HepG2 (cell line): ENCODE measurements at regions not wholly inside any gene's neighbourhood (a gene's known extent, or its start where the extent isn't known, plus 50 kb on each side); places are given as distances from the start of the nearest gene placed in this dataset.

Experiments
- ATAC-seq: fragments of 200-7000 bp; cut with Tn5 transposase; 3 replicates; pipeline ENCODE4 v1.9.1; 2020; ENCODE audit warnings: mild to moderate bottlenecking, moderate library complexity
- BruUV-seq: library from RNA; stranded (reverse); fragments of 400-500 nt; replicated peaks from 2 replicates; lab custom pipeline; 2021; lab: Mats Ljungman, UMichigan
- CTCF ChIA-PET: fragments of 300-600 bp; formaldehyde crosslinking; extraction: SDS; loops from one replicate; lab custom pipeline; 2021; ENCODE audit warnings: low total read pairs, inconsistent platforms, low intra/inter-chr PET ratio; lab: Yijun Ruan, JAX
- POLR2A ChIA-PET: fragments of 350-600 bp; sonication (Branson Sonifier 250); formaldehyde crosslinking; loops from one replicate; lab custom pipeline; 2020; ENCODE audit warnings: antibody characterized with exemption, inconsistent platforms; lab: Yijun Ruan, JAX
- DNase-seq: peaks from one replicate; pipeline ENCODE4 v3.0.0-alpha.2; 2015; ENCODE audit warnings: low spot score
- FAIRE-seq: peaks from 3 replicates; lab custom pipeline; 2011; peaks lifted over from hg19 to GRCh38; lab: Jason Lieb, UNC
- H2AFZ ChIP-seq: one replicate; pipeline ENCODE4 v1.6.1; 2011; ENCODE audit warnings: low read length, inconsistent platforms
- H3K27ac ChIP-seq: fragments of 300-600 bp; 3 replicates; pipeline ENCODE4 v1.8.0; 2011; ENCODE audit warnings: mixed run types, mild to moderate bottlenecking, mixed read lengths, low read length, inconsistent platforms; ENCODE audit not compliant: insufficient read depth; ENCODE audit errors: extremely low read length
- H3K27me3 ChIP-seq, 2 experiments: fragments of 200-600 bp in 1 of 2; 2 replicates in 1 of 2; 3 replicates in 1 of 2; pipeline versions ENCODE4 v1.6.0 to v1.8.0; 2011; ENCODE audit warnings: low read length in 2 of 2, mild to moderate bottlenecking in 2 of 2, moderate library complexity in 2 of 2, inconsistent platforms in 1 of 2; ENCODE audit not compliant: insufficient read depth in 2 of 2, control insufficient read depth in 1 of 2
- H3K36me3 ChIP-seq, 2 experiments: fragments of 200-600 bp in 1 of 2; replicated peaks in 1 of 2; 2 replicates in 1 of 2; 3 replicates in 1 of 2; pipeline versions ENCODE4 v1.5.1 to v1.8.0; 2011; ENCODE audit warnings: low read length in 2 of 2, inconsistent platforms in 1 of 2; ENCODE audit not compliant: insufficient read depth in 2 of 2, control insufficient read depth in 1 of 2
- H3K4me1 ChIP-seq: 2 replicates; pipeline ENCODE4 v1.5.1; 2012; ENCODE audit warnings: low read length, inconsistent platforms; ENCODE audit not compliant: insufficient read depth
- H3K4me2 ChIP-seq: 2 replicates; pipeline ENCODE4 v1.6.0; 2011; ENCODE audit warnings: low read depth, low read length, inconsistent platforms
- H3K4me3 ChIP-seq, 3 experiments: fragments of 200-600 bp in 1 of 3; sonication (generic), shearing (Covaris generic) in 1 of 3; replicated peaks in 1 of 3; 2 replicates each; pipeline ENCODE4 v1.5.1; 2011 to 2016; ENCODE audit warnings: low read length in 3 of 3, inconsistent platforms in 2 of 3, low read depth in 2 of 3, mild to moderate bottlenecking in 2 of 3, control low read depth in 1 of 3, mixed read lengths in 1 of 3; ENCODE audit not compliant: insufficient read depth in 1 of 3
- H3K79me2 ChIP-seq: one replicate; pipeline ENCODE4 v1.6.1; 2011; ENCODE audit warnings: low read length, inconsistent platforms; ENCODE audit not compliant: insufficient read depth
- H3K9ac ChIP-seq: 2 replicates; pipeline ENCODE4 v1.6.0; 2011; ENCODE audit warnings: mild to moderate bottlenecking, low read depth, low read length, inconsistent platforms; ENCODE audit not compliant: insufficient read depth
- H3K9me3 ChIP-seq: 2 replicates; pipeline ENCODE4 v1.5.1; 2012; ENCODE audit warnings: mild to moderate bottlenecking, low read length
- H4K20me1 ChIP-seq: 2 replicates; pipeline ENCODE4 v1.6.0; 2011; ENCODE audit warnings: inconsistent platforms, mild to moderate bottlenecking, low read length, moderate library complexity; ENCODE audit not compliant: insufficient read depth
- BHLHE40 ChIP-seq: IDR thresholded peaks from 2 replicates; pipeline ENCODE4 v1.6.1; 2011; ENCODE audit warnings: low read length, improper control_type of control experiment
- ESRRA ChIP-seq: sonication (generic); formaldehyde crosslinking; IDR thresholded peaks from 2 replicates; pipeline ENCODE4 v1.5.1; 2020; ENCODE audit warnings: mild to moderate bottlenecking, low read depth, missing genetic modification reagents
- ZNF225 ChIP-seq: sonication (generic); formaldehyde crosslinking; IDR thresholded peaks from 2 replicates; pipeline ENCODE4 v1.4.0; 2020; ENCODE audit warnings: mild to moderate bottlenecking, missing genetic modification reagents
- ZNF34 ChIP-seq: sonication (generic); formaldehyde crosslinking; IDR thresholded peaks from 2 replicates; pipeline ENCODE4 v1.4.0; 2020; ENCODE audit warnings: mild to moderate bottlenecking, missing genetic modification reagents, borderline replicate concordance
- ZNF451 ChIP-seq: sonication (generic); formaldehyde crosslinking; IDR thresholded peaks from 2 replicates; pipeline ENCODE4 v1.5.0; 2020; ENCODE audit warnings: mild to moderate bottlenecking, missing genetic modification reagents
- WGBS: methylation state at CpG from one replicate; pipeline ENCODE4 v1.1.6; 2017; ENCODE audit warnings: low lambda C conversion rate; 5-methylcytosine and 5-hydroxymethylcytosine counted together
- in situ Hi-C: cut with HindIII; loops from 2 replicates; pipeline ENCODE4 v1.10.0; 2017; ENCODE audit warnings: low pct_unique_long_range_greater_than_20kb; ENCODE audit not compliant: extremely low pct_ligation_motif_present
- intact Hi-C: fragments of 100-400 bp; cut with micrococcal nuclease; formaldehyde crosslinking; loops from one replicate; pipeline ENCODE4 v1.10.0; 2022; ENCODE audit not compliant: unreplicated experiment
- TF ChIP-seq, protein P1 (sequence below): sonication (generic); formaldehyde crosslinking; IDR thresholded peaks from 2 replicates; pipeline ENCODE4 v1.4.0; 2020; ENCODE audit warnings: mild to moderate bottlenecking, low read depth, missing genetic modification reagents
- TF ChIP-seq, protein P2 (sequence below): sonication (generic); formaldehyde crosslinking; IDR thresholded peaks from 2 replicates; pipeline ENCODE4 v1.4.0; 2020; ENCODE audit warnings: missing genetic modification reagents, borderline replicate concordance
- TF ChIP-seq, protein P3 (sequence below): sonication (generic); formaldehyde crosslinking; IDR thresholded peaks from 2 replicates; pipeline ENCODE4 v1.9.0; 2022; ENCODE audit warnings: low read depth, missing genetic modification reagents
- TF ChIP-seq, protein P4 (sequence below): sonication (generic); formaldehyde crosslinking; conservative IDR thresholded peaks from 2 replicates; pipeline ENCODE4 v1.4.0; 2020; ENCODE audit warnings: mild to moderate bottlenecking, missing genetic modification reagents, moderate library complexity

DNA sequence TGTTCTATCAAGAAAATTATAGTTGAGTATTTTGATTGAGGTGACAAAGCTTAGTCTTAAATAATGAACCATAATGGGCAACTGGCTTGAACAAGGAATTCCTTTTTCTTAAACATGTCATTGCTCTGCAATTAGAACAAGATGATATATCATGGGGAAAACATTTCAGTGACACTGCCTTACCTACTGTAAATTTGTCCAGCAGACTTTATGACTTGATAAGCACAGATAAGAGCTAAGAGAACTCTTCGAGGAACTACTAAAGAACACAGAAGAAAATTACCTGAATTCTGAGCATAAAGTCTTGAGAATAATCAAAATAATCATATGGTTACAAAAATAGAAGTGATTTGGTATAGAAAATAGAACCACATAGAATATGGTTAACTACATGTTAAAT lies 257.8 kb downstream of the PDHA2 start (continued):
- TF ChIP-seq ZNF451 (CRISPR knock-in tag) (no peak), BHLHE40 (no peak), ZNF34 (CRISPR knock-in tag) (no peak)
- TF ChIP-seq, protein P1, sequence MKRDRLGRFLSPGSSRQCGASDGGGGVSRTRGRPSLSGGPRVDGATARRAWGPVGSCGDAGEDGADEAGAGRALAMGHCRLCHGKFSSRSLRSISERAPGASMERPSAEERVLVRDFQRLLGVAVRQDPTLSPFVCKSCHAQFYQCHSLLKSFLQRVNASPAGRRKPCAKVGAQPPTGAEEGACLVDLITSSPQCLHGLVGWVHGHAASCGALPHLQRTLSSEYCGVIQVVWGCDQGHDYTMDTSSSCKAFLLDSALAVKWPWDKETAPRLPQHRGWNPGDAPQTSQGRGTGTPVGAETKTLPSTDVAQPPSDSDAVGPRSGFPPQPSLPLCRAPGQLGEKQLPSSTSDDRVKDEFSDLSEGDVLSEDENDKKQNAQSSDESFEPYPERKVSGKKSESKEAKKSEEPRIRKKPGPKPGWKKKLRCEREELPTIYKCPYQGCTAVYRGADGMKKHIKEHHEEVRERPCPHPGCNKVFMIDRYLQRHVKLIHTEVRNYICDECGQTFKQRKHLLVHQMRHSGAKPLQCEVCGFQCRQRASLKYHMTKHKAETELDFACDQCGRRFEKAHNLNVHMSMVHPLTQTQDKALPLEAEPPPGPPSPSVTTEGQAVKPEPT (CRISPR knock-in tag): no peak
- TF ChIP-seq, protein P2, sequence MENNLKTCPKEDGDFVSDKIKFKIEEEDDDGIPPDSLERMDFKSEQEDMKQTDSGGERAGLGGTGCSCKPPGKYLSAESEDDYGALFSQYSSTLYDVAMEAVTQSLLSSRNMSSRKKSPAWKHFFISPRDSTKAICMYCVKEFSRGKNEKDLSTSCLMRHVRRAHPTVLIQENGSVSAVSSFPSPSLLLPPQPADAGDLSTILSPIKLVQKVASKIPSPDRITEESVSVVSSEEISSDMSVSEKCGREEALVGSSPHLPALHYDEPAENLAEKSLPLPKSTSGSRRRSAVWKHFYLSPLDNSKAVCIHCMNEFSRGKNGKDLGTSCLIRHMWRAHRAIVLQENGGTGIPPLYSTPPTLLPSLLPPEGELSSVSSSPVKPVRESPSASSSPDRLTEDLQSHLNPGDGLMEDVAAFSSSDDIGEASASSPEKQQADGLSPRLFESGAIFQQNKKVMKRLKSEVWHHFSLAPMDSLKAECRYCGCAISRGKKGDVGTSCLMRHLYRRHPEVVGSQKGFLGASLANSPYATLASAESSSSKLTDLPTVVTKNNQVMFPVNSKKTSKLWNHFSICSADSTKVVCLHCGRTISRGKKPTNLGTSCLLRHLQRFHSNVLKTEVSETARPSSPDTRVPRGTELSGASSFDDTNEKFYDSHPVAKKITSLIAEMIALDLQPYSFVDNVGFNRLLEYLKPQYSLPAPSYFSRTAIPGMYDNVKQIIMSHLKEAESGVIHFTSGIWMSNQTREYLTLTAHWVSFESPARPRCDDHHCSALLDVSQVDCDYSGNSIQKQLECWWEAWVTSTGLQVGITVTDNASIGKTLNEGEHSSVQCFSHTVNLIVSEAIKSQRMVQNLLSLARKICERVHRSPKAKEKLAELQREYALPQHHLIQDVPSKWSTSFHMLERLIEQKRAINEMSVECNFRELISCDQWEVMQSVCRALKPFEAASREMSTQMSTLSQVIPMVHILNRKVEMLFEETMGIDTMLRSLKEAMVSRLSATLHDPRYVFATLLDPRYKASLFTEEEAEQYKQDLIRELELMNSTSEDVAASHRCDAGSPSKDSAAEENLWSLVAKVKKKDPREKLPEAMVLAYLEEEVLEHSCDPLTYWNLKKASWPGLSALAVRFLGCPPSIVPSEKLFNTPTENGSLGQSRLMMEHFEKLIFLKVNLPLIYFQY (CRISPR knock-in tag): no peak

DNA sequence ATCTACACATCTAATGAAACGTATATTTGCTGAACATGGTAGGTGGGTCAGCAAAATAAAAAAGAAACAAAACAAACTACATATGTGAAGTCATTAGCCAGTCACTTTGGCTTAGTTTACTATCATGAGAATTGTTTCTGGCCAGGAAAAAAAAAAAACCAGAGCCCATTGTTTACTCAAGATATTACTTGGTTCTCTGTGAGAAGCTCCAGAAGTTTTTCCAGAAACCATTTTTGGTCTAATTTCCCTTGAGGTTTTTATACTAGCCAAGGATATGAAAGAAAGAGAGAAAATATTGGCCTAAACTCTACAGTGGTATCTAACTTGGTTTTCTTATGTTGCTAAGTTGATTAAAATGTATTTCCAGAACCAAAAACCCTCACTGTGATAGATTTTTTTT lies 259.1 kb downstream of the PDHA2 start:
- no peak overlapping the region for H3K4me2 ChIP-seq
- DNase-seq: no peak
- ChIA-PET CTCF (no interaction called here), POLR2A (no interaction called here)
- intact Hi-C loops (no loop called here), in situ Hi-C loops (no loop called here)
- H2AFZ ChIP-seq: no peak overlapping the region
- H3K36me3 ChIP-seq: no peaks in the 10 kb centered on the region
- no peak overlapping the region for H3K4me3 ChIP-seq
- H3K9ac ChIP-seq: no peak overlapping the region
- BruUV-seq: no TSS peak
- H3K27me3 ChIP-seq: no peaks in the 10 kb centered on the region
- 0% methylated on average over 1 of the region's 1 CpG for WGBS
- no peak for FAIRE-seq
- no peaks in the 10 kb centered on the region for H3K9me3 ChIP-seq
- no peak for ATAC-seq
- H3K79me2 ChIP-seq: no peaks in the 10 kb centered on the region
- H3K27ac ChIP-seq: no peak overlapping the region
- no peaks in the 10 kb centered on the region for H3K4me1 ChIP-seq
- H4K20me1 ChIP-seq: no peaks in the 10 kb centered on the region
- TF ChIP-seq, protein P3, sequence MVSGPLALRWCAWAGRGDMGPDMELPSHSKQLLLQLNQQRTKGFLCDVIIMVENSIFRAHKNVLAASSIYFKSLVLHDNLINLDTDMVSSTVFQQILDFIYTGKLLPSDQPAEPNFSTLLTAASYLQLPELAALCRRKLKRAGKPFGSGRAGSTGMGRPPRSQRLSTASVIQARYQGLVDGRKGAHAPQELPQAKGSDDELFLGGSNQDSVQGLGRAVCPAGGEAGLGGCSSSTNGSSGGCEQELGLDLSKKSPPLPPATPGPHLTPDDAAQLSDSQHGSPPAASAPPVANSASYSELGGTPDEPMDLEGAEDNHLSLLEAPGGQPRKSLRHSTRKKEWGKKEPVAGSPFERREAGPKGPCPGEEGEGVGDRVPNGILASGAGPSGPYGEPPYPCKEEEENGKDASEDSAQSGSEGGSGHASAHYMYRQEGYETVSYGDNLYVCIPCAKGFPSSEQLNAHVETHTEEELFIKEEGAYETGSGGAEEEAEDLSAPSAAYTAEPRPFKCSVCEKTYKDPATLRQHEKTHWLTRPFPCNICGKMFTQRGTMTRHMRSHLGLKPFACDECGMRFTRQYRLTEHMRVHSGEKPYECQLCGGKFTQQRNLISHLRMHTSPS: no peak
- TF ChIP-seq ESRRA (CRISPR knock-in tag) (no peak), ZNF225 (no peak)
- TF ChIP-seq, protein P4, sequence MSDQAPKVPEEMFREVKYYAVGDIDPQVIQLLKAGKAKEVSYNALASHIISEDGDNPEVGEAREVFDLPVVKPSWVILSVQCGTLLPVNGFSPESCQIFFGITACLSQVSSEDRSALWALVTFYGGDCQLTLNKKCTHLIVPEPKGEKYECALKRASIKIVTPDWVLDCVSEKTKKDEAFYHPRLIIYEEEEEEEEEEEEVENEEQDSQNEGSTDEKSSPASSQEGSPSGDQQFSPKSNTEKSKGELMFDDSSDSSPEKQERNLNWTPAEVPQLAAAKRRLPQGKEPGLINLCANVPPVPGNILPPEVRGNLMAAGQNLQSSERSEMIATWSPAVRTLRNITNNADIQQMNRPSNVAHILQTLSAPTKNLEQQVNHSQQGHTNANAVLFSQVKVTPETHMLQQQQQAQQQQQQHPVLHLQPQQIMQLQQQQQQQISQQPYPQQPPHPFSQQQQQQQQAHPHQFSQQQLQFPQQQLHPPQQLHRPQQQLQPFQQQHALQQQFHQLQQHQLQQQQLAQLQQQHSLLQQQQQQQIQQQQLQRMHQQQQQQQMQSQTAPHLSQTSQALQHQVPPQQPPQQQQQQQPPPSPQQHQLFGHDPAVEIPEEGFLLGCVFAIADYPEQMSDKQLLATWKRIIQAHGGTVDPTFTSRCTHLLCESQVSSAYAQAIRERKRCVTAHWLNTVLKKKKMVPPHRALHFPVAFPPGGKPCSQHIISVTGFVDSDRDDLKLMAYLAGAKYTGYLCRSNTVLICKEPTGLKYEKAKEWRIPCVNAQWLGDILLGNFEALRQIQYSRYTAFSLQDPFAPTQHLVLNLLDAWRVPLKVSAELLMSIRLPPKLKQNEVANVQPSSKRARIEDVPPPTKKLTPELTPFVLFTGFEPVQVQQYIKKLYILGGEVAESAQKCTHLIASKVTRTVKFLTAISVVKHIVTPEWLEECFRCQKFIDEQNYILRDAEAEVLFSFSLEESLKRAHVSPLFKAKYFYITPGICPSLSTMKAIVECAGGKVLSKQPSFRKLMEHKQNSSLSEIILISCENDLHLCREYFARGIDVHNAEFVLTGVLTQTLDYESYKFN (CRISPR knock-in tag): no peak
